Heart right ventricle (tissue), 16 donors: ENCODE measurements at regions not wholly inside any gene's neighbourhood (a gene's known extent, or its start where the extent isn't known, plus 50 kb on each side); places are given as distances from the start of the nearest gene placed in this dataset.

Experiments
- ATAC-seq, 8 donors: fragments of 200-7000 bp; cut with Tn5 transposase; one replicate each; pipeline ENCODE4 v1.9.1; 2020; ENCODE audit warnings: mild to moderate bottlenecking in 8 of 8, moderate library complexity in 8 of 8, moderate number of reproducible peaks in 1 of 8
- DNase-seq, 2 donors: peaks; one replicate each; pipeline ENCODE4 v3.0.0-alpha.2; 2020
- H3K27ac ChIP-seq, 10 donors: fragments of 200-600 bp; sonication (generic) in 2 of 10; one replicate each; pipeline versions ENCODE4 v1.5.0 to v1.8.0; 2020 to 2022; ENCODE audit warnings: mild to moderate bottlenecking in 3 of 10
- H3K27me3 ChIP-seq, 7 donors: fragments of 200-600 bp; one replicate each; pipeline ENCODE4 v1.8.0; 2021 to 2022; ENCODE audit warnings: mild to moderate bottlenecking in 2 of 7
- H3K36me3 ChIP-seq, 9 donors: fragments of 200-600 bp; sonication (generic) in 1 of 9; one replicate each; pipeline versions ENCODE4 v1.5.0 to v1.8.0; 2020 to 2022; ENCODE audit warnings: mild to moderate bottlenecking in 2 of 9
- H3K4me1 ChIP-seq, 9 donors: fragments of 200-600 bp; sonication (generic) in 1 of 9; one replicate each; pipeline versions ENCODE4 v1.5.0 to v1.8.0; 2020 to 2022; ENCODE audit warnings: mild to moderate bottlenecking in 4 of 9
- H3K4me3 ChIP-seq, 10 donors: fragments of 200-600 bp; sonication (generic) in 2 of 10; one replicate each; pipeline versions ENCODE4 v1.5.0 to v1.8.0; 2020 to 2022; ENCODE audit warnings: mild to moderate bottlenecking in 7 of 10, moderate library complexity in 2 of 10
- H3K9me3 ChIP-seq, 11 donors: fragments of 200-600 bp in 10 of 11; sonication (generic) in 2 of 11; one replicate each; pipeline versions ENCODE4 v1.5.0 to v1.8.0; 2013 to 2022; ENCODE audit warnings: mild to moderate bottlenecking in 2 of 11, control low read depth in 1 of 11, moderate library complexity in 1 of 11
- CTCF ChIP-seq, 9 donors: fragments of 200-600 bp; sonication (generic) in 2 of 9; IDR thresholded peaks; one replicate each; pipeline versions ENCODE4 v1.5.0 to v1.8.0; 2021 to 2022; ENCODE audit warnings: antibody characterized with exemption in 9 of 9, mild to moderate bottlenecking in 5 of 9, moderate library complexity in 1 of 9
- WGBS, 2 donors: extraction: QIAGEN DNeasy Blood & Tissue Kit; methylation state at CpG; one replicate each; pipeline ENCODE4 v1.1.7; 2013; ENCODE audit warnings: inconsistent platforms in 1 of 2; 5-methylcytosine and 5-hydroxymethylcytosine counted together
- intact Hi-C, 10 donors: fragments of 100-400 bp; cut with DNase I; formaldehyde crosslinking; loops; one replicate each; pipeline versions ENCODE4 v1.11.1 to v1.14.2; 2022
- donor health status: Arrhythmogenic right ventricular cardiomyopathy.
- donor health status: ischemic (EF 13 %, LVEDD 7.1; RV severe dilation, severe dysfunction).
- donor health status: healthy with polysubstance abuse.
- donor health status: DM: no; HTN: yes; CAD: no.
- donor health status: DM: no; HTN: no; CAD: no.
- donor health status: ischemic (EF 25% LVEDD 6.9; RV normal size, moderate dysfunction).
- donor health status: ischemic (EF 25% LVEDD 5.7; RV mildly dilated, moderate dysfunction).
- donor health status: healthy.
- donor health status: DM: yes; HTN: yes; CAD: no.
- donor health status: Ischemic cardiomyopathy.
- donor health status: ischemic (EF 35%, LVEDD 5.7; RV mildly dilated, moderate dysfunction).
- donor health status: nonischemic (EF 11% LVEDD 7.7; RV severe dilation, severe dysfunction).
- donor health status: DM: yes; HTN: yes; CAD: no.
- donor health status: PGD.
- donor health status: ischemic (EF 29% LVEDD 5.4; RV normal size, mild dysfunction).
- donor health status: nonischemic (EF 23%, LVEDD 6.1; RV moderate dilation, normal function).

- Histone ChIP-seq H3K27ac (peak overlapping the region in 5 of 10 donors; percentile 15 to 57 (median 33)), H3K4me1 (peaks cover 0 to 33% (median 22%) of the 10 kb centered on the region in 9 donors), H3K27me3 (no peaks in the 10 kb centered on the region), H3K9me3 (no peaks in the 10 kb centered on the region), H3K36me3 (no peaks in the 10 kb centered on the region), H3K4me3 (no peak overlapping the region)
- intact Hi-C loops = loop anchor here in 2 of 10 donors (10.0 kb wide), 1 partner anchor 829 kb away; the partner anchor contains the start of gene CITED2 (in 2 of the 2)
- no peak for TF ChIP-seq CTCF (IDR thresholded peaks at IDR 0.05)
- DNase-seq (no peak), ATAC-seq (peak in 2 of 8 donors; percentile 54 to 57)
- 11 to 18% methylated on average over 2 of the region's 2 CpGs for WGBS, 2 donors
These were observed 829.3 kb upstream of the CITED2 start for GRCh38 chr6:140203661-140204147.

- no peak overlapping the region for H3K4me3 ChIP-seq
- ATAC-seq (peak in 5 of 8 donors; percentile 30 to 72 (median 49)), DNase-seq (no peak)
- peaks cover 0 to 27% (median 19%) of the 10 kb centered on the region in 9 donors for H3K4me1 ChIP-seq
- H3K9me3 ChIP-seq = no peaks in the 10 kb centered on the region
- no peaks in the 10 kb centered on the region for H3K36me3 ChIP-seq
- 58 to 61% methylated on average over 2 of the region's 2 CpGs for WGBS, 2 donors
- H3K27ac ChIP-seq = peak overlapping the region in 5 of 10 donors; percentile 15 to 57 (median 33)
- intact Hi-C loops = loop anchor here in 2 of 10 donors (10.0 kb wide), 1 partner anchor 828 kb away; the partner anchor contains the start of gene CITED2 (in 2 of the 2)
- TF ChIP-seq CTCF (IDR thresholded peaks at IDR 0.05) = no peak
- H3K27me3 ChIP-seq = no peaks in the 10 kb centered on the region
These were observed 828.6 kb upstream of the CITED2 start for GRCh38 chr6:140202964-140203515.

GRCh38 chr6:140201787-140202458 is 827.5 kb upstream of the CITED2 start:
- DNase-seq (no peak), ATAC-seq (no peak)
- peaks cover 0 to 23% (median 16%) of the 10 kb centered on the region in 9 donors for H3K4me1 ChIP-seq
- no peaks in the 10 kb centered on the region for H3K9me3 ChIP-seq
- H3K4me3 ChIP-seq = no peak overlapping the region
- no peaks in the 10 kb centered on the region for H3K36me3 ChIP-seq
- 94 to 95% methylated on average over 1 of the region's 1 CpG for WGBS, 2 donors
- H3K27me3 ChIP-seq = no peaks in the 10 kb centered on the region
- no peak for TF ChIP-seq CTCF (IDR thresholded peaks at IDR 0.05)
- no peak overlapping the region for H3K27ac ChIP-seq
- intact Hi-C loops = loop anchor here in 2 of 10 donors (10.0 kb wide), 1 partner anchor 827 kb away; the partner anchor contains the start of gene CITED2 (in 2 of the 2)

GRCh38 chr6:140193269-140193668 is 818.8 kb upstream of the CITED2 start:
- Histone ChIP-seq H3K4me3 (no peak overlapping the region), H3K9me3 (peaks cover 0 to 43% (median 12%) of the 10 kb centered on the region in 11 donors), H3K27me3 (no peaks in the 10 kb centered on the region), H3K4me1 (no peaks in the 10 kb centered on the region), H3K36me3 (no peaks in the 10 kb centered on the region), H3K27ac (no peak overlapping the region)
- intact Hi-C loops = no loop called here
- ATAC-seq = no peak
- 97 to 98% methylated on average over 2 of the region's 2 CpGs for WGBS, 2 donors
- TF ChIP-seq CTCF (IDR thresholded peaks at IDR 0.05) = no peak
- no peak for DNase-seq
